Heart left ventricle (tissue), 16 donors: ENCODE measurements at regions not wholly inside any gene's neighbourhood (a gene's known extent, or its start where the extent isn't known, plus 50 kb on each side); places are given as distances from the start of the nearest gene placed in this dataset.
A peak's percentile ranks its signal among the peaks of the same experiment; 100 is the strongest.

Experiments used
- ATAC-seq, 4 donors: fragments of 200-7000 bp; cut with Tn5 transposase; one replicate each; pipeline ENCODE4 v1.9.1; 2020 to 2022; ENCODE audit warnings: moderate library complexity in 4 of 4, mild to moderate bottlenecking in 3 of 4, moderate number of reproducible peaks in 1 of 4
- DNase-seq, 5 donors: peaks; one replicate each; pipeline ENCODE4 v3.0.0-alpha.2; 2020
- H3K27ac ChIP-seq, 12 donors: fragments of 200-600 bp; sonication (generic) in 4 of 12; one replicate each; pipeline versions ENCODE4 v1.5.0 to v1.8.0; 2016 to 2022; ENCODE audit warnings: mild to moderate bottlenecking in 2 of 12
- H3K27me3 ChIP-seq, 9 donors: fragments of 200-600 bp; sonication (generic) in 2 of 9; one replicate each; pipeline versions ENCODE4 v1.5.1 to v1.8.0; 2016 to 2022; ENCODE audit warnings: mild to moderate bottlenecking in 3 of 9
- H3K36me3 ChIP-seq, 9 donors: fragments of 200-600 bp; sonication (generic) in 2 of 9; one replicate each; pipeline versions ENCODE4 v1.5.0 to v1.8.0; 2018 to 2022; ENCODE audit warnings: mild to moderate bottlenecking in 2 of 9
- H3K4me1 ChIP-seq, 12 donors: fragments of 200-600 bp; sonication (generic) in 4 of 12; one replicate each; pipeline versions ENCODE4 v1.5.0 to v1.8.0; 2016 to 2022; ENCODE audit warnings: mild to moderate bottlenecking in 3 of 12
- H3K4me3 ChIP-seq, 12 donors: fragments of 200-600 bp; sonication (generic) in 4 of 12; one replicate each; pipeline versions ENCODE4 v1.5.0 to v1.8.0; 2017 to 2022; ENCODE audit warnings: mild to moderate bottlenecking in 9 of 12, moderate library complexity in 4 of 12
- H3K9me3 ChIP-seq, 12 donors: fragments of 200-600 bp; sonication (generic) in 4 of 12; one replicate each; pipeline versions ENCODE4 v1.5.0 to v1.8.0; 2016 to 2022; ENCODE audit warnings: mild to moderate bottlenecking in 1 of 12
- POLR2A ChIP-seq, 2 donors: fragments of 450-650 bp; IDR thresholded peaks; one replicate each; pipeline ENCODE4 v1.6.1; 2017; ENCODE audit warnings: antibody characterized with exemption in 2 of 2, mild to moderate bottlenecking in 2 of 2, moderate library complexity in 2 of 2
- WGBS, 4 donors: extraction: QIAGEN DNeasy Blood & Tissue Kit in 2 of 4; methylation state at CpG; one replicate each; pipeline versions ENCODE4 v1.1.5 to v1.1.7; 2013 to 2018; 5-methylcytosine and 5-hydroxymethylcytosine counted together
- intact Hi-C, 10 donors: fragments of 100-400 bp; cut with DNase I; formaldehyde crosslinking; loops; one replicate each; pipeline versions ENCODE4 v1.11.1 to v1.14.2; 2022
- TF ChIP-seq, protein P1 (sequence below), 12 donors: fragments of 200-600 bp; sonication (generic) in 4 of 12; IDR thresholded peaks; one replicate each; pipeline versions ENCODE4 v1.5.0 to v1.8.0; 2018 to 2022; ENCODE audit warnings: antibody characterized with exemption in 12 of 12, mild to moderate bottlenecking in 5 of 12
- donor health status: ischemic (EF 13 %, LVEDD 7.1; RV severe dilation, severe dysfunction).
- donor health status: healthy with polysubstance abuse.
- donor health status: DM: no; HTN: yes; CAD: no.
- donor health status: DM: no; HTN: no; CAD: no.
- donor health status: ischemic (EF 25% LVEDD 6.9; RV normal size, moderate dysfunction).
- donor health status: ischemic (EF 25% LVEDD 5.7; RV mildly dilated, moderate dysfunction).
- donor health status: healthy.
- donor health status: DM: yes; HTN: yes; CAD: no.
- donor health status: ischemic (EF 35%, LVEDD 5.7; RV mildly dilated, moderate dysfunction).
- donor health status: nonischemic (EF 11% LVEDD 7.7; RV severe dilation, severe dysfunction).
- donor health status: DM: yes; HTN: yes; CAD: no.
- donor health status: PGD.
- donor health status: ischemic (EF 29% LVEDD 5.4; RV normal size, mild dysfunction).
- donor health status: nonischemic (EF 23%, LVEDD 6.1; RV moderate dilation, normal function).

DNA sequence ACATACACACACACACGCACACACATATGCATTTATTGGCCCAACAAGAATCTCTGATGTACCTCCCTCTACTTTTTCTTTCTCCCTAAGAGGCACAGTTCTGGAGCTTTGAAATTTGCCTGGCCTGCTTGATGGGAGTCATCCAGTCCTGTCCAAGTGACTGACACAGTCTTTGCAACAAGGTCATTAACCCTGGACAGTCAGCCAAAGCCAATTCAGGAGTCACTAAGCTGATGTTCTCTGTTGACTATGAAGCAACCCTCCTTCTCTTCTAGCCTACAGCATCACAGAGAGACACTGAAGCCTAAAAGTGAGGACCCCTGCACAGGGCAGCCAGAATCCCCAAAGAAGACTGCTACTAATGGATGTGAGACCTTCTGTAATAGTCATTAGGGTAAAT is 123.1 kb downstream of the HHIPL2 start:
- DNase-seq, result no peak
- no peak for TF ChIP-seq POLR2A (IDR thresholded peaks at IDR 0.05)
- TF ChIP-seq, protein P1, sequence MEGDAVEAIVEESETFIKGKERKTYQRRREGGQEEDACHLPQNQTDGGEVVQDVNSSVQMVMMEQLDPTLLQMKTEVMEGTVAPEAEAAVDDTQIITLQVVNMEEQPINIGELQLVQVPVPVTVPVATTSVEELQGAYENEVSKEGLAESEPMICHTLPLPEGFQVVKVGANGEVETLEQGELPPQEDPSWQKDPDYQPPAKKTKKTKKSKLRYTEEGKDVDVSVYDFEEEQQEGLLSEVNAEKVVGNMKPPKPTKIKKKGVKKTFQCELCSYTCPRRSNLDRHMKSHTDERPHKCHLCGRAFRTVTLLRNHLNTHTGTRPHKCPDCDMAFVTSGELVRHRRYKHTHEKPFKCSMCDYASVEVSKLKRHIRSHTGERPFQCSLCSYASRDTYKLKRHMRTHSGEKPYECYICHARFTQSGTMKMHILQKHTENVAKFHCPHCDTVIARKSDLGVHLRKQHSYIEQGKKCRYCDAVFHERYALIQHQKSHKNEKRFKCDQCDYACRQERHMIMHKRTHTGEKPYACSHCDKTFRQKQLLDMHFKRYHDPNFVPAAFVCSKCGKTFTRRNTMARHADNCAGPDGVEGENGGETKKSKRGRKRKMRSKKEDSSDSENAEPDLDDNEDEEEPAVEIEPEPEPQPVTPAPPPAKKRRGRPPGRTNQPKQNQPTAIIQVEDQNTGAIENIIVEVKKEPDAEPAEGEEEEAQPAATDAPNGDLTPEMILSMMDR (IDR thresholded peaks at IDR 0.05), result no peak
- intact Hi-C loops, result no loop called here
- 92 to 100% (median 96%) methylated on average over 1 of the region's 1 CpG for WGBS, 4 donors
- H3K36me3 ChIP-seq, result no peaks in the 10 kb centered on the region
- no peak overlapping the region for H3K4me3 ChIP-seq
- H3K27ac ChIP-seq, result no peak overlapping the region
- peaks cover 0 to 20% (median 4%) of the 10 kb centered on the region in 12 donors for H3K9me3 ChIP-seq
- no peaks in the 10 kb centered on the region for H3K4me1 ChIP-seq
- ATAC-seq, result no peak
- H3K27me3 ChIP-seq, result no peaks in the 10 kb centered on the region

DNA sequence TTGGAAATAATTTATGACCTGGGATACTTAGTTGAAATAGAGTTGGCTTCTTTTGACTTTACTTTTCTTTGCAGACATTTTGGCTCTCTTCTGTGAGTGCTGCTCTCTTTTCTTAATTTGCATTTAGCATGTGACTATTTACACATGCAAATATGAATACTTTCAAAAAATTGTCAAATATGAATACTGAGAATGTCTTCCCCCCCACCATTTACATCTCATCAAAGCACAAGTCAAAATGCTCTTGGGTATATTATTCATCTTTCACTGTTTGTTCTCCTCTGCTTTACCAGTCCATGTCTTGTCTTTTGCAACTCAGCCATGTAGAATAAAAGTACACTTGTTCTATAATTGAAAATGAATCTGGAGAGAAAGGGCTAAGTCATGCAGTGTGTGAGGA is 126.5 kb downstream of the HHIPL2 start:
- Histone ChIP-seq H3K36me3 (no peaks in the 10 kb centered on the region), H3K27ac (no peak overlapping the region), H3K9me3 (peaks cover 0 to 16% (median 4%) of the 10 kb centered on the region in 12 donors), H3K4me3 (no peak overlapping the region), H3K4me1 (no peaks in the 10 kb centered on the region), H3K27me3 (no peaks in the 10 kb centered on the region)
- DNase-seq (no peak), ATAC-seq (no peak)
- intact Hi-C loops, result no loop called here
- no peak for TF ChIP-seq POLR2A (IDR thresholded peaks at IDR 0.05)
- TF ChIP-seq, protein P1 (IDR thresholded peaks at IDR 0.05), result no peak

DNA sequence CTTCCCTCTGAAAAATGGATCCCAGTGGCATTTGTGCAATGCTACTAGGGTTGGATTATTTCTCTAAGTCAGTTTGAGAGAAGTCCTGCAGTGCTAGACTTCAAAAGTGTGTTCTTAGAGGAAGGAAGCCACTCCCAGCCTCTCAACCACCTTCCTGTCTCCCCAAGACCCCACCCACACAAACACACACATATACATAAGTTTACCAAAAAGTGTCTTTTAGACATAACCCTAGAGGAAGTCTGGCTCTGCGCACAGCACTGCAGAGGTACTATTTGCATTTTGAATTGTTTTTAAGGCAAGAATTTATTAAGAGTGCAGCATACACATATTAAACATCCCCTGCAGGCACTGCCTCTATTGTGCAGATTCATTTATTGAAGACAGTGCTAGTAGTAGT is 127.3 kb downstream of the HHIPL2 start:
- peak overlapping the region in 1 of 12 donors; percentile 28 for H3K27ac ChIP-seq
- TF ChIP-seq, protein P1 (IDR thresholded peaks at IDR 0.05), result no peak
- no peak for TF ChIP-seq POLR2A (IDR thresholded peaks at IDR 0.05)
- 41 to 65% (median 64%) methylated on average over 1 of the region's 1 CpG for WGBS, 4 donors
- peaks cover 0 to 11% (median 1%) of the 10 kb centered on the region in 12 donors for H3K9me3 ChIP-seq
- H3K27me3 ChIP-seq, result no peaks in the 10 kb centered on the region
- no peaks in the 10 kb centered on the region for H3K36me3 ChIP-seq
- intact Hi-C loops, result no loop called here
- ATAC-seq (no peak), DNase-seq (no peak)
- no peak overlapping the region for H3K4me3 ChIP-seq
- H3K4me1 ChIP-seq, result no peaks in the 10 kb centered on the region

DNA sequence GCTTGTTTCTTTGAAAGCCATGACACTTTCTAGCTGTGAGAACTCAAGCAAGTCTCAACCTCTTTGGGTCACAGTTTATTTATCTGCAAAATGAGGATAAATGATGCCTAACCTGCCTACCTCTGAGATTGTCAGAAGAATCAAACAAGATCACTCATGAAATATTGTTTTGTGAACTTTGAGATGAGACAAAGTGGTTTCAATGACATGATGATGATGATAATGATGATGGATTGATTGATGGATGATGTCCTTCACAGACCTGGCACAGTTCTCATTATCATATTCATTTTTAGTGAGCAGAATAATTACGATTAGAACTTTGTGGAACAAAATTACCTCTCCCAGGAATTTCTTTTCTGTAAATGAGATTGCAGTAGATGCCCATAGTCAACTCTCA is 129.2 kb downstream of the HHIPL2 start:
- ATAC-seq, result no peak
- WGBS, 4 donors, result 50 to 78% (median 69%) methylated on average over 1 of the region's 1 CpG
- TF ChIP-seq POLR2A (IDR thresholded peaks at IDR 0.05), result no peak
- TF ChIP-seq, protein P1 (IDR thresholded peaks at IDR 0.05), result no peak

More for the DNA sequence above, 129.2 kb downstream of the HHIPL2 start:
- intact Hi-C loops, result no loop called here
- DNase-seq, result no peak
- Histone ChIP-seq H3K27me3 (no peaks in the 10 kb centered on the region), H3K27ac (no peak overlapping the region), H3K4me3 (no peak overlapping the region), H3K36me3 (no peaks in the 10 kb centered on the region), H3K4me1 (no peaks in the 10 kb centered on the region), H3K9me3 (no peaks in the 10 kb centered on the region)
